GM19452 (cell line): ENCODE measurements at regions not wholly inside any gene's neighbourhood (a gene's known extent, or its start where the extent isn't known, plus 50 kb on each side); places are given as distances from the start of the nearest gene placed in this dataset.
"Not testable (repeated sequence)": the region's sequence is repeated elsewhere in the genome, so short reads cannot be mapped to it uniquely, and the experiment has no call there.

Experiments used
- ATAC-seq: cut with Tn5 transposase; IDR thresholded peaks from one replicate; pipeline ENCODE4 v1.9.1; 2021; ENCODE audit not compliant: unreplicated experiment

DNA sequence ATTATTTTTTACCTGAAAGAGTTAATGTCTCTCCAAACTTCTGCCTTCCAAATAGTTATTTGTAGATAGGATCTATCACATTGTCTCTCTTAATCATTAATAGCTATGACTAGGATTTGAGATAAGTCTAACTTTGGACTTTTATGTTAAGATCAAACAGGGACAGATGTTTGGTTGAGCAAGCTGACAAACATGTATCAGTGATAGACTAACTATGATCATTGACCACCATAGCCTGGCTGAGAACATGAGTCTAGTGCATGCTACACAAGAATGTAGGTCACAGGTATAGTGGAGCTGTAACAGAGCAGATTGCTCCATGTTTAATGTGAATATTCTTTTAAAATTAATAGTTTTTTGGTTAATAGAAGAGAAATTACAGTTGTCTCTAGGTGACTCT is 52.0 kb downstream of the SYT15B start:
- not testable (repeated sequence) for ATAC-seq

DNA sequence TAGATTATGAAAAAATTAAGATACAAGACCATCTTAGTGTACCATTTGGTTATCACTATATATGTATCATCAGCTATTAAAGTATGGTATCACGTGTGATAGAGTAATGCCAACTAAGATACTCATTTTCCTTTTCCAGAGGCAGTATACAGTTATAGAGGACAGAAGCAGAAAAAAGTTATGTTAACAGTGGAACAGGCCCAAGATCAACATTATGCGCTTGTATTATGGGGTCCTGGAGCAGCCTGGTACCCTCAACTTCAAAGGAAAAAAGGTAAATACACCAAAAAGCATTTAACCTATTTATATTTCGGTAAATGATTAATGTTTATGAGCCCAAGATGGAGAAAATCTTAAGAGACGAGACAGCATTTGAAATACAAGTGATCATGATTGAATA is 52.9 kb downstream of the SYT15B start:
- ATAC-seq, result not testable (repeated sequence)

DNA sequence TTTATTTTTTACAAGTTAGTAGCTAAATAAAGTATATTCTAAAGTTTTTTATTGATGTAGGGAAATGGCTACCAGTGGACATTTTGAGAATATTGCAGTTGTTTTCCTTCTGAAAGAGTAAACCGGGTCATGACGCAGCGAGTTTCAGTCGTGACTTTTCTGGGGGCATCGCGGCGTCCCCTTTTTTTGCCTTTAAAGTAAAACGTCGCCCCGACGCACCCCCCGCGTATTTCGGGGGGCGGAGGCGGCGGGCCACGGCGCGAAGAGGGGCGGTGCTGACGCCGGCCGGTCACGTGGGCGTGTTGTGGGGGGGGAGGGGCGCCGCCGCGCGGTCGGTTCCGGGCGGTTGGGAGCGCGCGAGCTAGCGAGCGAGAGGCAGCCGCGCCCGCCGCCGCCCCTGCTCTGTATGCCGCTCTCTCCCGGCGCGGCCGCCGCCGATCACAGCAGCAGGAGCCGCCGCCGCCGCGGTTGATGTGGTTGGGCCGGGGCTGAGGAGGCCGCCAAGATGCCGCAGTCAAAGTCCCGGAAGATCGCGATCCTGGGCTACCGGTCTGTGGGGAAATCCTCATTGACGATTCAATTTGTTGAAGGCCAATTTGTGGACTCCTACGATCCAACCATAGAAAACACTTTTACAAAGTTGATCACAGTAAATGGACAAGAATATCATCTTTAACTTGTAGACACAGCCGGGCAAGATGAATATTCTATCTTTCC is 57.5 kb downstream of the SYT15B start:
- peak; percentile 95 for ATAC-seq

DNA sequence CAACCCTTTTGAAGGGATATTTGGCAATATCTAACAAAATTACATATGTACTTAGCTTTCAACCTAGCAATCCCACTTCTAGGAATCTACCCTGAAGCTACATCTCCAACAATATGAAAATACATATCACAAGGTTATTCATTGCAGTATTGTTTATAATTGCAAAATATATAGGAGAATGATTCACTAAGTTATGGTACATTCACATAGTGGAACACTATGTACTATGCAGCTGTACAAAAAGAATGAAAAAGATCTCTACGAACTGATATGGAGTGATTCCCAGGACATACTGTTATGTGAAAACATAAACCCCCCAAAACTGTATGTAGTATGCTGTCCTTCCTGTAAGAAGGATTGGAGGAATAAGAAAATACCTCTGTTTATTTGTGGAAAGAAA is 62.1 kb downstream of the SYT15B start:
- not testable (repeated sequence) for ATAC-seq

DNA sequence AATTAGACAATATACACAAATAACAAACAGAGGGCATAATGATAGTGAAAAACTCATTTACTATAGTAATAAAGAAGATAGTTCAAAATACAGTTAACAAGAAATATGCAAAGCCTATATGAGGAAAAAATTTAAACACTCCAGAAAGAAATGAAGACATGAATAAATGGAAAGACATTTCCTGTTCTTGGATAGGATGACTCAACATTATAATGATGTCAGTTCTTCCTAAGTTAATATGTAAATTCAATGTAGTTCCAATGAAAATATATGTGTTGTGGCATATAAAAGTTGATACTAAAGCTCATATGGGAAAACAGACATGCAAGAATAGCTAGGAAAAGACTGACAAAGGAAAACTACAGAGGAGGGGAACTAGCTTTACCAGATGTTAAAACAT is 63.5 kb downstream of the SYT15B start:
- not testable (repeated sequence) for ATAC-seq

DNA sequence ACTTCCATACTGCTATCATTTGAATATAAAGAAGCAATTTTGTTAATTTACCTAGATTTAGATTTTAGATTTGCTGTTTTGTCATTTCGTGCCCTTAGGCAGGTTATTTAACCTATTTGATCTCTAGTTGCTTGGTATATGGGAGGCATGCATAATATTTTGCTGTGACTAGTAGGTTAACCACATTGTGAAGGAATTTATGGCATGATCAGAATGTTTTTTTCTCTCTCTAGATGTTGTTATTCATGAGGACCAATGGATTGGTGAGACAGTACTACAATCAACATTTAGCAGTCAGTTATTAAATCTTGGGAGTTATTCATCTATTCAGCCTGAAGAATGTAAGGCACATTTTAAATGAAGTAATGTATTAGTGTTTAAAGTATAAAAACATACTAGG is 67.2 kb downstream of the SYT15B start:
- ATAC-seq, result not testable (repeated sequence)

DNA sequence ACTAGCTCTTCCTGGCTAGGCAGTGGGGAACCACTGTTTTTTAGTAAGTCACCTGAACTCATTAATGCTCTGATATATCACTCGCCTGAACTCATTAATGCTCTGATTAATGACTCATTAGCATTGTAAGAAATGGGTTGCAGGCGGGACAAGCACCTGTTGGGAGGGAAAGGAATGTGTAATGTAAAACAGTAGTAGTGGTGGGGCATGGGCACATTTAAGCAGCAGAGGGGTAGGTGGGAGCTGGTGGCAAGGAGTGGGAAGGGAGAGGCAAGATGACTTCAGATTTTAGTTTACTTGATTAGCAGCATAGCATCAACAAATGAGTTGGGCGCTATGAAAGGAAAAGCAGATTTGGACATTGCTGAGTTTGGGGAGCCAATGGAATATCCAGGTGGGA is 68.2 kb downstream of the SYT15B start:
- not testable (repeated sequence) for ATAC-seq

DNA sequence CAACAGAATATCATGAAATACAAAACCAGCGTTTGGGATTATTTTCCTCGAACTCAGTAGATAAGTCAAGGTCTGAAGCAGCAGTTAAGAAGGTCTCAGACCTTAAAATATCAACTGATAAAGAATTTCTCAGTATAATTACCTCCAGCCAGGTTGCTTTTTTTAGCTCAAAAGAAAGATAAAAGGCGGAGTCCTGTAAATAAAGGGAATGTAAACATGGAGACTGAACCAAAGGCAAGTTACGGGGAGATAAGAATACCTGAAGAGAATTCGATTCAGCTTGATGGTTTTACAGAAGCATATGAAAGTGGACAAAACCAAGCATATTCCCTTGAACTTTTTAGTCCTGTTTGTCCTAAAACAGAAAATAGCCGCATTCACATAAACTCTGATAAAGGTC is 73.1 kb downstream of the SYT15B start:
- not testable (repeated sequence) for ATAC-seq

DNA sequence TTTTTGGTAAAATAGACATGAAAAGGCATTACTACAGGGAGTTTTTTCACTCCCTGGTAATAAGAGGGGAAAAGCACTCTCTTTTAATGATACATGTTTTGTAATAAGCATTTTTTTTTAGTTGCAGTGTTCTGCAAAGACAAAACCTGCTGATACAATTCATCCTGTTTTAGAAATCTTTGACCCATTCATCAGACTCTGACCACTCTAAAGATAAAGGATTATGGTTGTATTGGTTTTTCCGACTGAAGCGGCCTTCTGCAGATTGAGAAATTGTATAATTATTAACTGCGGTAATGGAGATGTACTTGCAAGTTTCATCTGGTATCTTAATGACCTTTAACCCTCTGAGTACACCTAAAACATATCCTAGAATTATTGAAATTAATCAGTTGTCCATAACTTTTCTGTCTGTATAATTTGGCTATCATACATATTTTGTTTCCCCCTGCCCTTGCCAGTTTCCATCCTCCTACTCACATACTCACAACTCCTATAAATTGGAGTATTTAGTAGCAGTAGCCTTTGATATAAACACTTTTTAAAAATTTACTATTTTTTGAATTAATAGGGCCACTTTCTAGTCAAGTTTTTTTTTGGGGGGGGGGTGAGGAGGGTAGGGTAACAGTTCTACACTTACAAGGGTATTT is 79.4 kb downstream of the SYT15B start:
- ATAC-seq, result not testable (repeated sequence)

DNA sequence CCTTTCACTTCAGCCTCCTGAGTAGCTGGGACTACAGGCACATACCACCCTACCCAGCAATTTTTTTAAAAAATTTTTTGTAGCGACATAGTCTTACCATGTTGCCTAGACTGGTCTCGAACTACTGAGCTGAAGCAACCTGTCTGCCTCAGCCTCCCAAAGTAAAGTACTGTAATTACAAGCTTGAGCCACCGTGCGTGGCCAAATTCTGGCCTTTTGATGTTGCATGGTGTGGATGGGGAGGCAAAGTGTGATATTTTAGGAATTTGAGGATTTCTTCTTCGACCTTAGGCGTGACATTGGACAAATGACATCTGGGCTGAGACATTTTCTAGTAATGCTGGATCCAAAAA is 81.8 kb downstream of the SYT15B start:
- ATAC-seq, result not testable (repeated sequence)

DNA sequence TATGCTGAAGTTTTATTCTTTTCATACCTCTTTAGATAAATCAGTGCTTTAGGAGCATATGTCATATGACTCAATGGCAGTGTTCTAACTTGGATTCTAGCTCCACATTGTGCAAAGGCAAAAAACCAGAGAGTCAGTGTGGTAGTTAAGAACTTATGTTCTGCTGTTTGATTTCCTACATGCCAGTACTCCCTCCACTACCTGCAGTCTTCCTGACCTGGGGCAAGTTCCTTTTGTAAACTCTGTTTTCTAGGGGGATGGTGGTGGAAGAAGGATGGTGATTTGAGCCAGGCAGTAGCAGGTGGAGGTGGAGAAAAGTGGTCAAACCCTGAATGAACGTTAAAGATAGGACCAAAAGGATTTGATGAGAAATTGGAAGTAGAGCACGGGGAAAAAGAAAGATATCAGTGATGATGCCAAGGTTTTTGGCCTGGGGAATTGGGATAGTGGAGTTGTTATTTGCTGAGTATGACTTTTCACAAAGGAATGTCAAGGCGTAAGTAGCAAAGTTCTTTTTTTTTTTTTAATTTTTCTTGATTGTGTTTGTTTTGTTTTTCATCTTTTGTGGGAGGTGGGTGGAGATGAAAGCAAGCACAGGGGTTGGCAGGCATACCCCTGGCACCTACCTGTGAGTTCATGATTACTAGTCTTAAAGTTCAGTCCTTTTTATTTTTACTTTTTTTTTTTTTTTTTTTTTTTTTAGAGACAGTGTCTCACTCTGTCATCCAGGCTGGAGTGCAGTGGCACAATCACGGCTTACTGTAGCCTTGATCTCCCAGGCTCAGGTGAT is 82.3 kb downstream of the SYT15B start:
- not testable (repeated sequence) for ATAC-seq

DNA sequence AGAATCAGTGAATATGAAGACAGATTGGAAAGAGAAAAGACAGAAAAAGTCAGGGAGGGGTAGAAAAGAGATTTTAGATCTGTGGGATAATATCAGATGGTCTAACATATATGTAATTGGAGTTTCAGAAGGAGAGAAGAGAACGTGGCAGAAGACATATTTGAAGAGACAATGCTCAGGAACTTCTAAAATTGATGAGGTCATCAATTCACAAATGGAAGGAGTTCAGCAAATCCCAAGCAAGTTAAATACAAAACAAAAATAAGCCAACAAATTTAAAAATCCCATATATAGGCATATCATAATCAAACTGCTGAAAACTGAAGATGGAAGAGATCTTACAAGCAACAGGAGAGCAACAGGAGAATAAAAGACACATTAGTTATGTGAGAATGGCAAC is 87.3 kb downstream of the SYT15B start:
- not testable (repeated sequence) for ATAC-seq

DNA sequence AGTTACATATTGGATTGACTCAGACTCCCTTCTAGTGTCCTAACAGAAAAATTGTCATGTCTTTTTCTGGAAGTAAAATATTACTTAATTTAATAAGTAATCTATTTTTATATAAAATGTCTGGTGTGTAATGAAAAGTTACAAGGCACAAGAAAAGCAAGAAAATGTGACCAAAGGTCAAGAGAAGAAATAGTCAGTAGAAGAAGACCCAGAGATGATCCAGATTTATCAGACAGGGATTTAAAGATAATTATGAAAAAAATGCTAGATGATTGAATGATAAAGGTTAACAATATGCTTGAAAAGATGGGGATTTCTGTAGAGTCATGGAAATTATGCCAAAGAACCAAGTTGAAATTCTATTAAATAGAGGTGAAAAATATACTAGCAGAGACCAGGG is 87.8 kb downstream of the SYT15B start:
- not testable (repeated sequence) for ATAC-seq

DNA sequence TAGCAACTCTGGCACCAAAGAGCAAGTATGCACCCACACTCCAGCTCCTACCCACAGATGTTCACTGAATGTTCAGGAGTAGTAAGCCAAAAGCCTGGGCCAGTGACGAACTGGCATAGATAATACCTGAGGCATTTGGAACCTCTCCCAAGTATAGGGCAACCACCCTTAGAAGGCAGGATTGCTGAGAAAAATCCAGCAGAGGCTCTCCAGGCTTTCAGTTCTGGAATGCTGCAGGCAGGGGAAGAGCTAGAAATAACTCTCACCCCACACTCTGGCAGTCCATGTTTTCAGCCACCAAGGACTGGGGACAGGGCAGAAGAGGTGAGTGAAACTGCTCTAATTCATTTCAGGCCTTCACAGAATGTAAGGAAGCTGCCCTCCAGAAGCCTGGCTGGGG is 90.3 kb downstream of the SYT15B start:
- ATAC-seq, result not testable (repeated sequence)

DNA sequence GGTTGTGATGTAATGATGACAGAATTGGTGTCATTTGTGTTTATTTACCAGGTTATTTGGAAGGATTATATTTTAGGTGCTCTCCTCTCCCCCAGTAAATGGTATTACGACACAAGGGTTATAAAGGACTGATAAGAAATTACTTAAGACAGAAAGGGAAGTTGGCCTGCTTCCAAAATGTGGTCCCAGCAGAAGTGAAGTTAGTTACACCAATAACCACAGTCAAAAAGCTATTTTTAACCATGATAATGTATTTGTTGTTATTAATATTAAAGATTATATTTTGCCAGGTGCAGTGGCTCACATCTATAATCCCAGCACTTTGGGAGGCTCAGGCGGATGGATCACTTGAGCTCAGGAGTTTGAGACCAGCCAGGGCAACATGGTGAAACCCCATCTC is 92.5 kb downstream of the SYT15B start:
- ATAC-seq, result not testable (repeated sequence)

DNA sequence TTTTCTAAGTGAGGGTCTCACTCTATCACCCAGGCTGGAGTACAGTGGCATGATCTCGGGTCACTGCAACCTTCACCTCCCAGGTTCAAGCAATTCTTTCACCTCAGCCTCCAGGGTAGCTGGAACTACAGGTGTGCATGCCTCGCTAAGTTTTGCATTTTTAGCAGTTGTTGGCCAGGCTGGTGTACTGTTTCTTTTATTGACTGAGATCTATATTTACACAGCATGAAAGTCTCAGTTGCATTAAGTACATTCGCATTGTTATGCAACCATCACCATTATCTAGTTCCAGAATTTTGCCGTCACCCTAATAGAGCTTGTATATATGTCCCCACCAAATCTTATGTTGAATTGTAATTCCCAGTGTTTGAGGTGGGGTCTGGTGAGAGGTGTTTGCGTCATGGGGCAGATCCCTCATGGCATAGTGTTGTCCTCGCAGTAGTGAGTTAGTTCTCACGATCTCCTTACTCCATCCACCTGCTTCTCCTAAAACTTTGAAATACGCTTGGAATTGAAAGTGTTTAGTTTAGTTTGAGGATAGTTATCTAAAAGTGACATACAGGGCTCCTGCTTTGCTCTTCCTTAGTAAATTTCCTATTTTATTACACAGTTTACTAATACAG is 101.3 kb downstream of the SYT15B start:
- ATAC-seq, result not testable (repeated sequence)

DNA sequence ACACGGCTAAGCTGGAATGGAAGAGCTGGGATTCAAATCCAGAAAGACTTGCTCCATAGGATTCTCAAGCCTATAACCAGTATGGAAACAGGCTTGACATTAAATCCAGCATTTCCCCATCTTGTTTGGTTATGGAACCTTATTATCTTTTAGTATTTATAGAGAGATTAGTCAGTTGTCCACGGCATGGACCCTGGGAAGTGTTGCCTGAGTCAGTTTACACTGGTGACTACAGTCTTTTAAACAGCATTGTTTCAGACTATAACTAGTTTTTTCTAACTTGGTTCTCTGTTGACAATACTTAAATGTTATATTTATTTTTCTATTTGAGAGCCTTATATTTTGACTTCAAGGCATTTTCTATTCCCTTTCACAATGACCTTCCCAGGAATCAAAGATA is 106.7 kb downstream of the SYT15B start:
- ATAC-seq, result not testable (repeated sequence)

DNA sequence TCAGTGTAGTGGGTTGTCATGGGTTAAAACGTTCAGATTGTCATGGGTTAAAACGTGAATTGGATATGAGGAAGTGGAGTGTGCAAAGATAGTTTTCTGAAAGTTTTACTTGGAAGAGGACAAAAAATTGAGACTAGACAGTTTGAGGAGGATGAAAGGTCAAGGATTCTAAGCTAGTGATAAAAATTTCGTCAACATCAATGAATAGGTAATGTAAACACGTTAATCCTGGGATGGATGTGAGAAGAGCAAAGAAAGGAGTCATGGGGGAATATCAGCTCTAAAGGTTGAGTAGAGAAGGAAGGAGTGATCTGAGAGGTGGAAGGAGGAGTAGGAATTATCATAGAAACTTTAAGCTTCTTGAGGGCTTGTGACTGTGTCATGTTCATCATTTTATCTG is 109.2 kb downstream of the SYT15B start:
- not testable (repeated sequence) for ATAC-seq

DNA sequence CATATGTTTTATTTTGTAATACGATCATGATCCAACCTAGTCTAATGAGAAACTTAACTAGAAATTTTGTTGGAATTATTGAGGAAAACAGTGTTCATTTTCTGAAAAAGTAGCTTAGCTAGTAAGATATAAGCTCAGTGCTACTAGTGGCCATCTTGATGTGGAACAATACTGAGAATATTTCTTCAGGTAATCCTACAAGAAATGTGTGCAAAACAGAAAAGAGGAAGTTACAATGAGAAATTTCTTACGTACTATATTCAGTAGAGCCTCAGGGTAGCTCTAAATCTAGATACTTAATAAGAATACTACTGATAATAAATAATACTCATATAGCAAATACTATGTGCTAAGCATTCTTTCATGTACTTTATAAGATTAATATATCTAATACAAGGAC is 114.8 kb downstream of the SYT15B start:
- ATAC-seq, result not testable (repeated sequence)

DNA sequence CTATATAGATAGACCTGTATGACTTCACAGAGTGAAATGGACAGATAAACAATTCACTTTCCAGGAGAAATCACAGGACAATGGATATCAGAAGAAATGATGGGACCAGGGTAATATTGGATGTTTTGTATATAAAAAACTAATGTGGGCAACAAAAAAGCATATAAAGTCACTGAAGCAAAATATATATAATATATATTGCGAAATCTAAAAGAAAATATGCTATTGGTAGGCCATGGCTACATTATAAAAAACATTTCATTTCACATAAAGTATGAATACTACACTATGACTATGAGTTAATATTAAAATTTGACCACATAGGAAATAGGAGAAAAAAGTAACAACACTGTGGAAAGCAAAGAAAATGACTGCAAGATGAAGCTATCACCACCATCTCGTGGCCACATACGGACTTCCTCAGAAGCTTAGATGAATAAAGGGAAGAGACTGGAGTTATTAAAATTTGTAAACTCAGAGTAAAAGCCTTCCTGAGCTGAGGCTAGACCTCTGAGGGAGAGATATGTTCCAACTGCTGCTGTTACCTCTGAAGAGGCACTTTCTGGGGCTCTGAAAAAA is 115.8 kb downstream of the SYT15B start:
- ATAC-seq, result not testable (repeated sequence)

DNA sequence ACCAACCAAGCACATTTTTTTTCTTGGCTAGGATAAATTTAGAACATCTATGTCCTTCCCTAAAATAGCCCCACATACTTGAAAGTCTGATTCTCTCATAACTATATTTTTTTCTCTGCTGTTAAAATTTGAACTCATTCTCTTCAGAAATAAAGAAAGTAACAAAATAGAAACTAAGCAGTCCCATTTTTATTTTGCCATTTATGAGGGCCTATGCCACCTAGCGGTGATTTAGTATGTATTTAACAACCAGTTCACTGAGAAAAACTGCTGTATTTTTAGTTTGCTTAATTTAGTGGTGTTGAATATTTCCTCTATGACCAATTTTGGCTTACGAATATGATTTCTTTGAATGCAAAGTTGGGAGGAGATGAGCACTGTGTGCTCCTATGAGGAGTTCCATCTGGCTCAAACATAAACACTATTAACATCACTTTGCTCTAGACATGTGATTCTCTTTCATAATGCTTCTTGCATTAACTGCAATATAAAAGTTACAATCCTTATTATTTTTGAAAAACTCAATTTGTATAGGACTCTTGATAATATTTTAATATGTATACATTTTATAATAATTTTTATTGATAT is 116.6 kb downstream of the SYT15B start:
- ATAC-seq, result not testable (repeated sequence)
